GM06990 (cell line): ENCODE measurements at regions not wholly inside any gene's neighbourhood (a gene's known extent, or its start where the extent isn't known, plus 50 kb on each side); places are given as distances from the start of the nearest gene placed in this dataset.
A peak's percentile ranks its signal among the peaks of the same experiment; 100 is the strongest.

Experiments used
- DNase-seq: peaks from one replicate; pipeline ENCODE4 v3.0.0-alpha.2; 2011; ENCODE audit not compliant: insufficient read length; ENCODE audit errors: extremely low read depth
- H3K27me3 ChIP-seq: replicated peaks from 2 replicates; pipeline ENCODE4 v1.6.0; 2011; ENCODE audit warnings: low read length; ENCODE audit not compliant: control insufficient read depth, insufficient read depth
- H3K36me3 ChIP-seq: 2 replicates; pipeline ENCODE4 v1.5.1; 2011; ENCODE audit warnings: low read length; ENCODE audit not compliant: control insufficient read depth, insufficient read depth
- H3K4me3 ChIP-seq: replicated peaks from 2 replicates; pipeline ENCODE4 v1.5.1; 2011; ENCODE audit warnings: low read depth, mild to moderate bottlenecking, control low read depth, low read length
- TF ChIP-seq, protein P1 (sequence below): IDR thresholded peaks from 2 replicates; pipeline ENCODE4 v1.5.1; 2011; ENCODE audit warnings: low read length, control low read depth, mild to moderate bottlenecking, inconsistent platforms; ENCODE audit not compliant: insufficient read depth, poor library complexity, severe bottlenecking

DNA sequence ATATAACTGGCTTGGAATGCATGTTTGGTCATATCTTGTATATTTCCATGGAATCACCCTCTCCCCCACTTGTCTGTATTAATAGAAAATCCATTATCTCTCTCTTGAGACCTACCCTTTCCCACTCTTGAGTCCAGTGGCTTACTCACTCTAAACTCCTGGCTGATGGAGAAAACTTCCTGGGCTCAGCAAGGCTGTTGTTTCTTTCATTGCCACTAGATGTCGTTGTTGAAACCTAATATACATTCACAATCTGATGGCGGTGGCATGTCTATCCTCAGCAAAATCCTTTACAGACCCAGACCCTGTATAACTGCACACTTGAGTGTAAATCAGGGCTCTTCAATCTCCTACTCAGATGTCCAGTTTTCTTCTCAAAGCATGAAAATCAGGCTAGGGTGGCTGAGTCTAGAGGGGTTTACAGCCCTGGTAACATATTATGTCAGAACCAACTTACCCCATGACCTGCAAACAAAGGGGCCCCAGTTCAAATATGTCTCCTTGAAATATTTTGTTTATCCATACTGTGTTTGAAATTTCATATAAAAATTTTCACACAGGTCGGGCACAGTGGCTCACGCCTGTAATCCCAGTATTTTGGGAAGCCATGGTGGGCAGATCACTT lies 70.0 kb upstream of the FAM241A start:
- no peak overlapping the region for H3K4me3 ChIP-seq
- TF ChIP-seq, protein P1, sequence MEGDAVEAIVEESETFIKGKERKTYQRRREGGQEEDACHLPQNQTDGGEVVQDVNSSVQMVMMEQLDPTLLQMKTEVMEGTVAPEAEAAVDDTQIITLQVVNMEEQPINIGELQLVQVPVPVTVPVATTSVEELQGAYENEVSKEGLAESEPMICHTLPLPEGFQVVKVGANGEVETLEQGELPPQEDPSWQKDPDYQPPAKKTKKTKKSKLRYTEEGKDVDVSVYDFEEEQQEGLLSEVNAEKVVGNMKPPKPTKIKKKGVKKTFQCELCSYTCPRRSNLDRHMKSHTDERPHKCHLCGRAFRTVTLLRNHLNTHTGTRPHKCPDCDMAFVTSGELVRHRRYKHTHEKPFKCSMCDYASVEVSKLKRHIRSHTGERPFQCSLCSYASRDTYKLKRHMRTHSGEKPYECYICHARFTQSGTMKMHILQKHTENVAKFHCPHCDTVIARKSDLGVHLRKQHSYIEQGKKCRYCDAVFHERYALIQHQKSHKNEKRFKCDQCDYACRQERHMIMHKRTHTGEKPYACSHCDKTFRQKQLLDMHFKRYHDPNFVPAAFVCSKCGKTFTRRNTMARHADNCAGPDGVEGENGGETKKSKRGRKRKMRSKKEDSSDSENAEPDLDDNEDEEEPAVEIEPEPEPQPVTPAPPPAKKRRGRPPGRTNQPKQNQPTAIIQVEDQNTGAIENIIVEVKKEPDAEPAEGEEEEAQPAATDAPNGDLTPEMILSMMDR: peak; percentile 85
- DNase-seq: no peak
- no peaks in the 10 kb centered on the region for H3K36me3 ChIP-seq
- H3K27me3 ChIP-seq: no peaks in the 10 kb centered on the region

GRCh38 chr4:112075906-112076305 lies 69.3 kb upstream of the FAM241A start:
- no peaks in the 10 kb centered on the region for H3K27me3 ChIP-seq
- H3K36me3 ChIP-seq: no peaks in the 10 kb centered on the region
- no peak for DNase-seq
- H3K4me3 ChIP-seq: no peak overlapping the region
- TF ChIP-seq, protein P1: no peak

- H3K36me3 ChIP-seq: no peaks in the 10 kb centered on the region
- no peak for DNase-seq
- no peak overlapping the region for H3K4me3 ChIP-seq
- TF ChIP-seq, protein P1: no peak
- no peaks in the 10 kb centered on the region for H3K27me3 ChIP-seq
Measured at GRCh38 chr4:112076919-112077608, 68.2 kb upstream of the FAM241A start.

DNA sequence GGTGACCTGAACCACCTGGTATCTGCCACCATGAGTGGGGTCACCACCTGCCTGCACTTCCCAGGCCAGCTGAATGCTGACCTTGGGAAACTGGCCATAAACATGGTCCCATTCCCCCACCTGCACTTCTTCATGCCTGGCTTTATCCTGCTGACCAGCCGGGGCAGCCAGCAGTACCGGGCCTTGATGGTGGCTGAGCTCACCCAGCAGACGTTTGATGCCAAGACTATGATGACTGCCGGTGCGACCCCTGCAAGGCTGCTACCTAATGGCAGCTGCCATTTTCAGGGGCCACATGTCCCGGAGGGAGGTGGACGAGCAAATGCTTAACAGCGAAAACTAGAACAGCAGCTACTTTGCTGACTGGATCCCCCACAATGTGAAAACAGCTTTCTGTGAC lies 67.5 kb upstream of the FAM241A start:
- no peak overlapping the region for H3K4me3 ChIP-seq
- no peak for DNase-seq
- TF ChIP-seq, protein P1: no peak
- no peaks in the 10 kb centered on the region for H3K36me3 ChIP-seq
- no peaks in the 10 kb centered on the region for H3K27me3 ChIP-seq

- H3K4me3 ChIP-seq: no peak overlapping the region
- TF ChIP-seq, protein P1: no peak
- H3K36me3 ChIP-seq: no peaks in the 10 kb centered on the region
- no peak for DNase-seq
- no peaks in the 10 kb centered on the region for H3K27me3 ChIP-seq
Measured at GRCh38 chr4:112082954-112083586, 62.2 kb upstream of the FAM241A start.
